Epithelial cell of proximal tubule (primary cell): ENCODE measurements at regions not wholly inside any gene's neighbourhood (a gene's known extent, or its start where the extent isn't known, plus 50 kb on each side); places are given as distances from the start of the nearest gene placed in this dataset.

ENCODE experiments used
- DNase-seq: peaks from one replicate; pipeline ENCODE4 v3.0.0-alpha.2; 2011; ENCODE audit warnings: low read depth
- H3K4me3 ChIP-seq: 2 replicates; pipeline ENCODE4 v1.5.1; 2011; ENCODE audit warnings: low read depth, mild to moderate bottlenecking, low read length
- TF ChIP-seq, protein P1 (sequence below): conservative IDR thresholded peaks from 2 replicates; pipeline ENCODE4 v1.5.1; 2012; ENCODE audit warnings: low read depth, mild to moderate bottlenecking, low read length

DNA sequence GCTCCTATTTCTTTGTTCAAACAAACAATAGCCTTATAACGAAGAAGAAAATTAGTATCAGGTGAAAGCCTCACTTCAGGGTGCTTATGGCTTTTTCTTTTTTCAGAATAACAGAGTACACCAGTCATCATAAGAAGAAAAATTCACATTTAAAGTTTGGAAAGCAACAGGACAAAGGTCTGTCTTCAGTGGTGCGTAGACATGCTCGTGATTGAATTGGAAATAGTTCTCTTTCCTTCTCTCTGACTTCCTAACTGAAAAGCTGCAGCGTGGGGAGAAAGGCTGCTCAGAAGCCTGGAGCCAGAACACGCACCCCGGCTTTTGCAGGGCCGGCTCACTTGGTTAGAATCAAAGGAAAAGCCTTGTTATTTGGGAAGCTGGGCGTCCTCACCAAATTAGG, 127.6 kb upstream of the ZNF516 start:
- TF ChIP-seq, protein P1, sequence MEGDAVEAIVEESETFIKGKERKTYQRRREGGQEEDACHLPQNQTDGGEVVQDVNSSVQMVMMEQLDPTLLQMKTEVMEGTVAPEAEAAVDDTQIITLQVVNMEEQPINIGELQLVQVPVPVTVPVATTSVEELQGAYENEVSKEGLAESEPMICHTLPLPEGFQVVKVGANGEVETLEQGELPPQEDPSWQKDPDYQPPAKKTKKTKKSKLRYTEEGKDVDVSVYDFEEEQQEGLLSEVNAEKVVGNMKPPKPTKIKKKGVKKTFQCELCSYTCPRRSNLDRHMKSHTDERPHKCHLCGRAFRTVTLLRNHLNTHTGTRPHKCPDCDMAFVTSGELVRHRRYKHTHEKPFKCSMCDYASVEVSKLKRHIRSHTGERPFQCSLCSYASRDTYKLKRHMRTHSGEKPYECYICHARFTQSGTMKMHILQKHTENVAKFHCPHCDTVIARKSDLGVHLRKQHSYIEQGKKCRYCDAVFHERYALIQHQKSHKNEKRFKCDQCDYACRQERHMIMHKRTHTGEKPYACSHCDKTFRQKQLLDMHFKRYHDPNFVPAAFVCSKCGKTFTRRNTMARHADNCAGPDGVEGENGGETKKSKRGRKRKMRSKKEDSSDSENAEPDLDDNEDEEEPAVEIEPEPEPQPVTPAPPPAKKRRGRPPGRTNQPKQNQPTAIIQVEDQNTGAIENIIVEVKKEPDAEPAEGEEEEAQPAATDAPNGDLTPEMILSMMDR: no peak
- H3K4me3 ChIP-seq: no peak overlapping the region
- DNase-seq: no peak

DNA sequence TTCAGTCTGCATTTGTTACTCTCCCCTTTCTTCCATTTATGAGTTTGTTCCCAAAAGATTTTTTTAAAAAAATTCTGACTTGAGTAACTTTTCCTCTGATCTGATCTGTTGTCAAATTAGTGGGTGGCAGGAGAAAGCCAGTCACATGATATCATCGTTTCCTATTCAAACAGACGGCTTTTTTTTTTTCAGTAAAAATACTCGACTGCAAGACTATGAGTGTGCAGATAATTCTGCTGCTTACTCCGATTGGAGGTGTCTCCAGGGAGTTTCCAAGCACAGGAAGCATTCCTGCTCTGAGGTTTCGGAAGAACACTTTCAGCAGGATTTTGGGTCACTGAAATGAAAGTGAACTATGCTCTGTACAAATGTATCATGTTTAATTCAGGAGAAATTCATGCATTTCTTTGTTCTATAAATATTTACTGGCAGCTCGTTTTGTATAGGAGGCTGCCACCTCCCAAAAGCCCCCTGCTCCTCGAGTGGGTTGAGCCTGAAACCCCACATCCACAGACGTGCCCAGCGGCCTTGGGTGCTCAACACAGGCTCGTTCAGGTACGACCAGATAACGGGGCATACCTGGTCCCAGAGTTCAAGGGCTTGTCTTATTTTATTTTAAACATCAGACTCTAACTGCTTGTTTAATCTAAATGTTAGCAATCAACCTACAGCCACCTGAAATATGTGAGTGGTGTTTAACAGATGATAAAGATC, 126.9 kb upstream of the ZNF516 start:
- TF ChIP-seq, protein P1: no peak
- H3K4me3 ChIP-seq: peak overlapping the region; percentile 35
- DNase-seq: peak; percentile 37

DNA sequence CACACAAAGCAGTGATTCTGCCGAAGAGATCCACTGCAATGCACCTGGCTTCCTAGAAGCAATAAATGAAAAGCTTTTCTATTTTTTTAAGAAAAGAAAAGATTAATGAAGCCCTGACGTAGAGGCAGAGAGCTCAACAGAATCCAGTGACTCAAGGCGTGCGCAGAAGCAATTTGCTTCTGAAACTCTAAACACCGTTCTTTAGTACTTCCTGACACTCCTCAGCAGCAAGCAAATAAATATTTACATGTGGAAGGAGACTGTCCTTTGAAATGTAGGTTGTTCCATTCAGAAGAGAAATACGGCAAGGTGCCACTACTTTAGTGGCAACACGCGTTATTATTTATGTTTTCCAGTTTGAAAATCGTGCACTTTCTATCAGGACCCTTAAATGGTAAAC, 126.2 kb upstream of the ZNF516 start:
- TF ChIP-seq, protein P1: no peak
- peak overlapping the region; percentile 35 for H3K4me3 ChIP-seq

DNA sequence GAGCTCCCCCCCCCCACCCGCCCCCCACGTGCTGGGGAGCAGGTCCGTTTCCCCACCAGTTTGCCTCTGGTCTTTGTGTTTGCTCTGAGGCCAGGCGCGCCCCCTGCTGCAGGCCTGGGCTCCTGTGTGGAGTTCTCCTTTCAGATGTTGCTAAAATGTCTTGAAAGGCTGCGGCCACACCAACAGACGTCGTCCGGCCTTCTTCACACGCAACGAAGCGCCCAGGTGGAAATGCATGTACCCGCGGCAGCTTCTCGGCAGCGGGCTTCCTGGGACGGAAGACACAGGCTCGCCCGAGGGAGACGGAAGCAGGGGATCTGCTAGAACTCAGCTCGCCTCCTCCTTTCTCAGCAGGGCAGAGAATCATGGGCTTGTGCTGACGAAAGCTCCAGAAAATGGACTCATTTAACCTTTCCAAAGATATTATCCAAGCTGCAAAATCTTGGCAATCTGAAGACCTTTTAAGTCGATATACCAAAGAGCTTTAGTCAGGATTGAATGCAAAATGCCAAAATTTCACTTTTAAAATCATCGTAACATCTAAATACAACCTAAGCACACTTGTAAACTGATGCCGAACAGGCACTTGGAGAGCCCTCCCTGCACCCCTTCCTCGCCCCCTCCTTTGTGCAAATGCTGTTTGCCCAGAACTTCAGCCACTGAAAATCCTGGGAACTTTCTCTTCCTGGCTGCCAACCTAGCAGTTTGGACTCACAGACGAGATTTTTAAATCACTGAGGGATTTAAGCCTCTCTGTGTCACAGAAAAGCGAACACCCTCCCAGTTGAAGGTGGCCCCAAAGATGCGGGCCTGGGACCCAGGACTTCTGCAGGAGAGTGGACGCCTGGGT, 125.5 kb upstream of the ZNF516 start:
- DNase-seq: no peak
- H3K4me3 ChIP-seq: peak overlapping the region; percentile 45
- TF ChIP-seq, protein P1: peak; percentile 67

More for the DNA sequence above, 126.2 kb upstream of the ZNF516 start:
- DNase-seq: no peak

DNA sequence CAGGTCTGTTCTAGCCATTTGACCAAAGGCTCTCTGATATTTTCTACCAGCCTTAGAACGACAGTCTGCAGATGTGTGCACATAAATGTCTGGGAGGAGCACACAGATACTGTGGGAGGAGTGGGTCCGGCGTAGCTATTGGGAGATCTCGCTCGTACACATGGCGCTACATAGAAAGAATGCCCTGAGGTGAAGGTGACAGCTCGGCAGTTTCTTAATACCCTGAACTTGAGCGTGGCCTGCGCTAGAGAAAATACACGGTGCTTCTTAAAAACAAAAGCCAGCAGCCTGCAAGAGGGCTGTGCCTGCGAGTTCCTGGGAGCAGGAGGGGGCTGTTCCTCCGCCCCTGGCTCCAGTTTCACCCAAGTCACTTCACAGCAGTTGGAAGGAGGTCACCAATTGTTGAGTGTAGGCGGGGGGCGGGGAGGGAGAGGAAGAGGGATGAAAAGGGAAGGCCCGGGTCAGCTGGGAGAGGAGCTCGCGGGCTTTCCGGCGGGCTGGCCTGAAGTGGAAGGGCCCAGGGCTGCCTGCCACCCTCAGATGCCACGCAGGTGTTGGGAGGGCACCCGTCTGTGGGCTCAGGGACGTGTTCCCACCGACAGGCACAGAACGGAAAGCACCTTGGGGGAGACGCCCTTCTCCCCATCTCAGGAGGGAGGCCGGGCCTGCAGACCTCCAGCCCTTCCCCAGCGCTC, 124.7 kb upstream of the ZNF516 start:
- H3K4me3 ChIP-seq: peak overlapping the region; percentile 18

DNA sequence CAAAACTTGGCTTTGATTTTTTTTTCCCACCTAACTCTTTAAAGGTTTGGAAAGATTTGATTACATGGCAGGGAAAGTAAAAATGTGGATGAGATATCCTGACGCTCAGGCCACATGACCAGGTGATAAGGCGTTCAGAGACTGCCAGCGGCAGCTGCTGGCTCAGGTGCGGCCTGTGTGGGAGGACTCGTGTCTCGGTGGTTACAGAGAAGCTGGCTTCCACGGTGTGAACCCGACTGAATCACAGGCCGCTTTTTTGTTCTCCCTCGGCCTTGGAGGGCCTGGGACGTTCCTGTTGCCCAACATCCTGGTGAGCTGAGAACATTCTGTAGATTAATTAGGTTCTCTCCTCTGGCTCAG, 124.2 kb upstream of the ZNF516 start:
- H3K4me3 ChIP-seq: no peak overlapping the region
- TF ChIP-seq, protein P1: no peak
- no peak for DNase-seq

More for the DNA sequence above, 124.7 kb upstream of the ZNF516 start:
- DNase-seq: no peak
- TF ChIP-seq, protein P1: no peak
